ENCODE measurements at regions not wholly inside any gene's neighbourhood (a gene's known extent, or its start where the extent isn't known, plus 50 kb on each side); places are given as distances from the start of the nearest gene placed in this dataset.

- no peak for DNase-seq (ENCODE audit: low spot score)
- intact Hi-C loops (cut with DNase I), result no loop called here
Observed at GRCh38 chr6:146865756-146866379, 267.1 kb downstream of the ADGB start.

GRCh38 chr6:146866731-146867414 is 268.1 kb downstream of the ADGB start:
- intact Hi-C loops (cut with DNase I), result no loop called here
- DNase-seq (ENCODE audit: low spot score), result no peak

GRCh38 chr6:146868671-146869209 is 270.0 kb downstream of the ADGB start:
- intact Hi-C loops (cut with DNase I), result no loop called here
- no peak for DNase-seq (ENCODE audit: low spot score)

GRCh38 chr6:146870760-146871159 is 272.0 kb downstream of the ADGB start:
- intact Hi-C loops (cut with DNase I), result no loop called here
- DNase-seq (ENCODE audit: low spot score), result no peak

- intact Hi-C loops (cut with DNase I), result no loop called here
- DNase-seq (ENCODE audit: low spot score), result no peak
Observed at GRCh38 chr6:146871611-146872425, 273.0 kb downstream of the ADGB start.

- intact Hi-C loops (cut with DNase I), result no loop called here
Observed at GRCh38 chr6:146872426-146872785, 273.6 kb downstream of the ADGB start.

GRCh38 chr6:146874278-146875018 is 275.7 kb downstream of the ADGB start:
- DNase-seq (ENCODE audit: low spot score), result no peak
- intact Hi-C loops (cut with DNase I), result no loop called here

More at GRCh38 chr6:146872426-146872785, 273.6 kb downstream of the ADGB start:
- no peak for DNase-seq (ENCODE audit: low spot score)

GRCh38 chr6:146875927-146876270 is 277.1 kb downstream of the ADGB start:
- intact Hi-C loops (cut with DNase I), result no loop called here
- no peak for DNase-seq (ENCODE audit: low spot score)

GRCh38 chr6:146876271-146877151 is 277.7 kb downstream of the ADGB start:
- DNase-seq (ENCODE audit: low spot score), result no peak

GRCh38 chr6:146878168-146878951 is 279.6 kb downstream of the ADGB start:
- intact Hi-C loops (cut with DNase I), result no loop called here
- DNase-seq (ENCODE audit: low spot score), result no peak

More at GRCh38 chr6:146876271-146877151, 277.7 kb downstream of the ADGB start:
- intact Hi-C loops (cut with DNase I), result no loop called here

- intact Hi-C loops (cut with DNase I), result no loop called here
- no peak for DNase-seq (ENCODE audit: low spot score)
Observed at GRCh38 chr6:146878952-146879340, 280.2 kb downstream of the ADGB start.

- intact Hi-C loops (cut with DNase I), result no loop called here
- no peak for DNase-seq (ENCODE audit: low spot score)
Observed at GRCh38 chr6:146879406-146880117, 280.8 kb downstream of the ADGB start.

- no peak for DNase-seq (ENCODE audit: low spot score)
- intact Hi-C loops (cut with DNase I), result no loop called here
Observed at GRCh38 chr6:146881228-146882181, 282.7 kb downstream of the ADGB start.

GRCh38 chr6:146883640-146884531 is 285.1 kb downstream of the ADGB start:
- DNase-seq (ENCODE audit: low spot score), result no peak
- intact Hi-C loops (cut with DNase I), result no loop called here

- intact Hi-C loops (cut with DNase I), result no loop called here
- DNase-seq (ENCODE audit: low spot score), result no peak
Observed at GRCh38 chr6:146884728-146885127, 286.0 kb downstream of the ADGB start.
